ENCODE measurements at regions not wholly inside any gene's neighbourhood (a gene's known extent, or its start where the extent isn't known, plus 50 kb on each side); places are given as distances from the start of the nearest gene placed in this dataset.

DNA sequence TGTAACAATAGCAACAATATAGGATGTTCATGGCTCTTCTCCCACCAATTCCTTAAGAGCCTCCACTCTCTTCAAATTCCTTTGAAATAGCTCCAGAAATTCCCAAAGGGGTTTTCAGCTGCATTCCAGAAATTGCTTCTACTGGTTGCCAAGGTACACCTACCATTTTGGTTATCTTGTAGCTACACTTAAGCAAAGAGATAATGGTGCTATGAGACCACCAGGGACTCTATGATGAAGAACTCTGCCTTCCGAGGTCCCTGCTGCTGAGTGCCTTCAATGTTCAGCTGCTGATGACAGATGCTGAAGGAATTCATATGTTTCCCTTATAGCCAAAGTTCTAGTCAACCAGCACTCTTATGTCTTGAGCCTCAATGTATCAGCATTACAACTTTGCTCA lies 78.4 kb downstream of the POU4F1 start:
- TF ChIP-seq CREB1 (IDR thresholded peaks at IDR 0.05; ENCODE audit: low read depth) (no peak), CEBPB (IDR thresholded peaks at IDR 0.05) (no peak), TEAD4 (IDR thresholded peaks at IDR 0.05) (no peak)
- TF ChIP-seq, protein P1, sequence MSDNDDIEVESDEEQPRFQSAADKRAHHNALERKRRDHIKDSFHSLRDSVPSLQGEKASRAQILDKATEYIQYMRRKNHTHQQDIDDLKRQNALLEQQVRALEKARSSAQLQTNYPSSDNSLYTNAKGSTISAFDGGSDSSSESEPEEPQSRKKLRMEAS (IDR thresholded peaks at IDR 0.05), result no peak
